D721Med (cell line): ENCODE measurements at regions not wholly inside any gene's neighbourhood (a gene's known extent, or its start where the extent isn't known, plus 50 kb on each side); places are given as distances from the start of the nearest gene placed in this dataset.
"Not testable (repeated sequence)": the region's sequence is repeated elsewhere in the genome, so short reads cannot be mapped to it uniquely, and the experiment has no call there.

Experiments used
- DNase-seq: peaks from one replicate; pipeline ENCODE4 v3.0.0; 2011; ENCODE audit warnings: low spot score; ENCODE audit not compliant: insufficient read length
- FAIRE-seq: peaks from 2 replicates; lab custom pipeline; 2011; peaks lifted over from hg19 to GRCh38; lab: Jason Lieb, UNC
- CTCF ChIP-seq: IDR thresholded peaks from 2 replicates; pipeline ENCODE4 v1.5.1; 2012; ENCODE audit warnings: mild to moderate bottlenecking, control low read depth; ENCODE audit not compliant: insufficient read depth; ENCODE audit errors: missing control alignments

GRCh38 chr11:96576383-96576782 is 186.6 kb downstream of the JRKL start:
- TF ChIP-seq CTCF = no peak
- FAIRE-seq (no peak), DNase-seq (no peak)

- no peak for DNase-seq
- no peak for FAIRE-seq
- TF ChIP-seq CTCF = no peak
These were observed 188.6 kb downstream of the JRKL start for GRCh38 chr11:96578379-96578778.

- no peak for FAIRE-seq
- no peak for TF ChIP-seq CTCF
- DNase-seq = no peak
These were observed 189.8 kb downstream of the JRKL start for GRCh38 chr11:96579656-96580055.

GRCh38 chr11:96580476-96581040 is 190.7 kb downstream of the JRKL start:
- FAIRE-seq (no peak), DNase-seq (no peak)
- no peak for TF ChIP-seq CTCF

GRCh38 chr11:96585944-96586880 is 196.4 kb downstream of the JRKL start:
- not testable (repeated sequence) for FAIRE-seq, DNase-seq

GRCh38 chr11:96588793-96589192 is 199.0 kb downstream of the JRKL start:
- not testable (repeated sequence) for DNase-seq, FAIRE-seq

- TF ChIP-seq CTCF = no peak
- DNase-seq (no peak), FAIRE-seq (no peak)
These were observed 205.2 kb downstream of the JRKL start for GRCh38 chr11:96595011-96595410.
